A549 (cell line): ENCODE measurements at regions not wholly inside any gene's neighbourhood (a gene's known extent, or its start where the extent isn't known, plus 50 kb on each side); places are given as distances from the start of the nearest gene placed in this dataset.

Experiments
- ATAC-seq, 2 experiments: fragments of 200-7000 bp in 1 of 2; fragments of >200 bp in 1 of 2; cut with Nextera tagmentation in 1 of 2; cut with Tn5 transposase in 1 of 2; 3 replicates each; pipeline versions ENCODE4 v1.8.0 to v1.9.1; 2018 to 2020; ENCODE audit warnings: mild to moderate bottlenecking in 1 of 2, moderate library complexity in 1 of 2
- CTCF ChIA-PET: fragments of 300-600 bp; sonication (Branson Sonifier 250); formaldehyde crosslinking; extraction: SDS; loops from one replicate; lab custom pipeline; 2021; ENCODE audit warnings: antibody characterized with exemption, inconsistent platforms; lab: Yijun Ruan, JAX
- POLR2A ChIA-PET: fragments of 350-600 bp; formaldehyde crosslinking; extraction: SDS; loops from one replicate; lab custom pipeline; 2021; ENCODE audit warnings: antibody characterized with exemption, inconsistent platforms; lab: Yijun Ruan, JAX
- DNase-seq, 2 experiments: peaks; one replicate each; pipeline versions ENCODE4 v3.0.0 to v3.0.0-alpha.2; 2011 to 2016; ENCODE audit warnings: low read depth in 1 of 2, low spot score in 1 of 2
- FAIRE-seq: peaks from 2 replicates; lab custom pipeline; 2011; peaks lifted over from hg19 to GRCh38; lab: Jason Lieb, UNC
- H3K27ac ChIP-seq, 2 experiments: fragments of >200 bp; sonication (Bioruptor Twin); formaldehyde crosslinking; 3 replicates each; pipeline ENCODE4 v1.5.1; 2016 to 2017
- H3K4me1 ChIP-seq: fragments of >200 bp; sonication (Bioruptor Twin); formaldehyde crosslinking; 3 replicates; pipeline ENCODE4 v1.6.1; 2016
- H3K4me2 ChIP-seq: fragments of >200 bp; sonication (Bioruptor Twin); formaldehyde crosslinking; 3 replicates; pipeline ENCODE4 v1.6.1; 2016
- H3K4me3 ChIP-seq: fragments of >200 bp; sonication (Bioruptor Twin); formaldehyde crosslinking; 3 replicates; pipeline ENCODE4 v1.5.1; 2016
- H3K9me3 ChIP-seq: fragments of >200 bp; sonication (Bioruptor Twin); formaldehyde crosslinking; 3 replicates; pipeline ENCODE4 v1.6.1; 2016
- BHLHE40 ChIP-seq: IDR thresholded peaks from 2 replicates; pipeline ENCODE4 v1.6.1; 2012; ENCODE audit warnings: low read depth, low read length, inconsistent platforms
- CBX8 ChIP-seq: fragments of 200-600 bp; sonication (generic); IDR thresholded peaks from 2 replicates; pipeline ENCODE4 v1.6.1; 2016
- CEBPB ChIP-seq, 2 experiments: fragments of >200 bp in 1 of 2; sonication (Bioruptor Twin) in 1 of 2; formaldehyde crosslinking in 1 of 2; IDR thresholded peaks; 2 replicates each; pipeline ENCODE4 v1.6.1; 2012 to 2016
- EHF ChIP-seq: fragments of 250-450 bp; sonication (Bioruptor Pico); IDR thresholded peaks from 2 replicates; pipeline ENCODE4 v1.5.0; 2020; ENCODE audit warnings: mild to moderate bottlenecking
- GATA3 ChIP-seq: IDR thresholded peaks from 2 replicates; pipeline ENCODE4 v1.6.1; 2012; ENCODE audit warnings: borderline replicate concordance
- JUNB ChIP-seq: fragments of >200 bp; sonication (Bioruptor Twin); formaldehyde crosslinking; IDR thresholded peaks from 2 replicates; pipeline ENCODE4 v1.6.1; 2016
- MAFK ChIP-seq: fragments of 450-650 bp; IDR thresholded peaks from 2 replicates; pipeline ENCODE4 v1.6.1; 2014; ENCODE audit not compliant: partially characterized antibody
- MAZ ChIP-seq: fragments of 150-350 bp; IDR thresholded peaks from 2 replicates; pipeline ENCODE4 v1.6.1; 2014; ENCODE audit warnings: antibody characterized with exemption, low read depth, low read length, borderline replicate concordance
- NPAS2 ChIP-seq: fragments of 250-450 bp; sonication (Bioruptor Pico); IDR thresholded peaks from 2 replicates; pipeline ENCODE4 v1.8.0; 2022; ENCODE audit warnings: mild to moderate bottlenecking, moderate library complexity, borderline replicate concordance
- NR3C1 ChIP-seq: fragments of >200 bp; sonication (Bioruptor Twin); formaldehyde crosslinking; IDR thresholded peaks from 3 replicates; pipeline ENCODE4 v1.6.1; 2017
- POLR2A ChIP-seq: IDR thresholded peaks from 2 replicates; pipeline ENCODE4 v1.6.1; 2012; ENCODE audit warnings: mild to moderate bottlenecking, low read length
- RARB ChIP-seq: fragments of 250-450 bp; sonication (Bioruptor Pico); IDR thresholded peaks from 2 replicates; pipeline ENCODE4 v1.8.0; 2021; ENCODE audit warnings: mild to moderate bottlenecking, moderate library complexity
- SMC3 ChIP-seq: fragments of >200 bp; sonication (Bioruptor Twin); formaldehyde crosslinking; IDR thresholded peaks from 3 replicates; pipeline ENCODE4 v1.6.1; 2018; ENCODE audit warnings: inconsistent platforms
- ZFP36 ChIP-seq: fragments of 450-650 bp; IDR thresholded peaks from 2 replicates; pipeline ENCODE4 v1.6.1; 2014; ENCODE audit warnings: borderline replicate concordance; ENCODE audit not compliant: partially characterized antibody
- ZSCAN20 ChIP-seq: fragments of 250-450 bp; sonication (Bioruptor Pico); IDR thresholded peaks from 2 replicates; pipeline ENCODE4 v1.8.0; 2022; ENCODE audit warnings: mild to moderate bottlenecking, moderate library complexity
- WGBS: methylation state at CpG from one replicate; pipeline ENCODE4 v1.1.6; 2017; ENCODE audit errors: missing lambda C conversion rate; 5-methylcytosine and 5-hydroxymethylcytosine counted together
- TF ChIP-seq, protein P1 (sequence below): IDR thresholded peaks from 2 replicates; pipeline ENCODE4 v1.6.1; 2012
- TF ChIP-seq, protein P2 (sequence below): IDR thresholded peaks from 2 replicates; pipeline ENCODE4 v1.6.1; 2012

DNA sequence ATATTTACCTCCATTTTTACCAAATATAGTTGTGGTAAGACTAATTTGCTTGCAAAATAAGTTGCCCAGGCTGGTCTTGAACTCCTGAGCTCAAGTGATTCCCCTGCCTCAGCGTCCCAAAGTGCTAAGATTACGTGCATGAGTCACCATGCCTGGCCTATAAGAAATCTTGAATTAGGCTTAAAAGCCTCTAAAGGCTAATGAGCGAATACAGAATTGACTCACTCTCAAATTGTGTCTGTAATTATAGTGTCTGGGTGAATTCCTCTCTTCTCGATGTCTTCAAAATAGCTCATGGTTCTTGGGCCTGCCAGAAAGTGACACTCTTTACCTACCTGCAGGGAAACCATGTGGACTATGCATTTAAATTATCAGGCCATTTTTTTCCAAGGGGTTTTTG lies 403.5 kb downstream of the SLC16A7 start:
- TF ChIP-seq ZFP36 = no peak
- TF ChIP-seq SMC3 = no peak
- TF ChIP-seq CBX8 = no peak
- no peak for TF ChIP-seq RARB (CRISPR knock-in tag)
- no peak for TF ChIP-seq CEBPB (IDR thresholded peaks at IDR 0.05)
- FAIRE-seq = no peak
- Histone ChIP-seq H3K4me3 (no peak overlapping the region), H3K9me3 (no peaks in the 10 kb centered on the region), H3K27ac (no peak overlapping the region), H3K4me1 (no peaks in the 10 kb centered on the region), H3K4me2 (no peak overlapping the region)
- POLR2A ChIA-PET = no interaction called here
- DNase-seq = no peak
- 23% methylated on average over 4 of the region's 4 CpGs for WGBS
- no peak for ATAC-seq
- CTCF ChIA-PET = no interaction called here

DNA sequence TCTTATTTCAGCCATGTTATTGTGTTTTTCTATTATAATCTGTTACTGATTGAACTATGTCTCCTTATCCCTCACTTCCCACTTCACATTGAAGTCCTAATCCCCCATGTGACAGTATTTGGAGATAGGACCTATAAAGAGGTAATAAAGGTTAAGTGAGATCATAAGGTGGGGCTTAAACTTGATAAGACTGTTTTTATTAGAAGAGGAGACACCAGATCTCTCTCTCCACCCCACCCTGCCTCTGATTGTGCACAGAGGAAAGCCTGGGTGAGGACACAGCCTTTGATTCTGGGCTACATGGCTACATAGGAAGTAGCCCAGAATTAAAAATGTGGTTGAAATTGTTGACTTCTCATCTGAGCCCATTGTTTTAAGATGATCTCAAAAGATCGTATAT lies 414.7 kb downstream of the SLC16A7 start:
- ChIA-PET CTCF (no interaction called here), POLR2A (no interaction called here)
- H3K4me3 ChIP-seq = no peak overlapping the region
- DNase-seq (no peak), FAIRE-seq (no peak), ATAC-seq (no peak)
- 8% methylated on average over 1 of the region's 1 CpG for WGBS
- TF ChIP-seq NR3C1 = no peak
- no peak overlapping the region for H3K27ac ChIP-seq
- H3K4me1 ChIP-seq = no peaks in the 10 kb centered on the region
- H3K9me3 ChIP-seq = no peaks in the 10 kb centered on the region
- no peak overlapping the region for H3K4me2 ChIP-seq

DNA sequence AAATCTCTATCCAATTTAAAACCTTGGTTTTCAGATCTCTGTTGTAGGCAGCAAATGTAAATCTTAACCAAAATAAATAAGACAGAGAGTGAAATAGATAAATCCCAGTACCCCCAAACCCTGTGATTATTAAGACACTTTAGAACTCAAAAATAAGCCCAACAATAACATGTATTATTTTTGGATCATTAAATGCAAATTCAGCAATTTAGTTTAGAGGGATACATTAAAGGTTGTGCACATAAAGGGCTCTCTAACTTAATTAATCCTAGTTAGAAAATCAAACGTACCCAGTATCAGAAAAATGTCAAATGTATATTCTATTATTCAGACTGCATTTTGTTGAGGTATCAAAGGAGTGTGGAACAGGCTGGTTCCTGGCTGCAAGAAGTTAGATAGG lies 416.8 kb downstream of the SLC16A7 start:
- ChIA-PET POLR2A (no interaction called here), CTCF (no interaction called here)
- Histone ChIP-seq H3K4me1 (no peaks in the 10 kb centered on the region), H3K27ac (no peak overlapping the region), H3K4me2 (no peak overlapping the region), H3K4me3 (no peak overlapping the region), H3K9me3 (no peaks in the 10 kb centered on the region)
- DNase-seq = no peak
- FAIRE-seq = no peak
- ATAC-seq = no peak
- TF ChIP-seq MAFK = peak; percentile 88
- no peak for TF ChIP-seq POLR2A
- TF ChIP-seq BHLHE40 = no peak
- TF ChIP-seq, protein P1, sequence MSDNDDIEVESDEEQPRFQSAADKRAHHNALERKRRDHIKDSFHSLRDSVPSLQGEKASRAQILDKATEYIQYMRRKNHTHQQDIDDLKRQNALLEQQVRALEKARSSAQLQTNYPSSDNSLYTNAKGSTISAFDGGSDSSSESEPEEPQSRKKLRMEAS = no peak
- 0% methylated on average over 1 of the region's 1 CpG for WGBS

DNA sequence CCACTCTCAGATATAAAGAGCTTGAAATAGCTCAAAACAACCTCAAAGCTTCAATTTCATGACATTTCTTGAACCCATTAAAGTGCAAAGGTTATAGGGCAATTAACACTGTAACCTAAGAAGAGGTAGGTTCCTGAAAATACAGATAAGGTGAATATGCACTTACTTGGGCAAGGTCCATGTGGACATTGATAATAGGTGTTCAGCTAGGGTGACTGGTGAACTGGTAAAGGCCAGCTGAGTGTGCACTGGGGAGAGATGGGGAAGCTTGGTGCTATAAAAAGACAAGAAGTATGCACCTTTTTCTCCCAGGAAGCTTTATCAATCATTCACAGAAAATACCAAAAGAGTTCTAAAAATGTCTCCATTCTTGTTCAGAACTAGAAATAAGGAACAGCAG lies 418.6 kb downstream of the SLC16A7 start:
- ChIA-PET CTCF (no interaction called here), POLR2A (no interaction called here)
- Histone ChIP-seq H3K4me3 (no peak overlapping the region), H3K27ac (no peak overlapping the region), H3K4me1 (no peaks in the 10 kb centered on the region), H3K4me2 (no peak overlapping the region), H3K9me3 (no peaks in the 10 kb centered on the region)
- TF ChIP-seq ZSCAN20 (no peak), JUNB (no peak)
- DNase-seq (no peak), FAIRE-seq (no peak), ATAC-seq (no peak)

DNA sequence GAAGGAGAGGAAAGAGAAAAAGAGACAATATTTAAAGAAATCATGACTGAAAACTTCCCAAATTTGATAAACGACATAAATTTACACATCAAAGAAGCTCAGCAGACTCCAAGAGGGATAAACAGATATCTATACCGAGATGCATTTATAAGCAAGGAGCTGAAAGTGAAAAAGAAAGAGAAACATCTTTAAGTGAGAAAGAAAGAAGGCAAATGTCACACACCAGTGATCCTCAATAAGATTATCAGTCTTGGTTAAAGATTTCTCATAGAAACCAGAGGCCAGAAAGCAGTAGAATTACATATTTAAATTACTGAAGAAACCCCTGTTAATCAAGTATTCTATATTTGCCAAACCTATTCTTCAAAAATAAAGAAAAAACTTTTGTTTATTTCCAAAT lies 424.2 kb downstream of the SLC16A7 start:
- ChIA-PET POLR2A (no interaction called here), CTCF (no interaction called here)
- 4% methylated on average over 2 of the region's 2 CpGs for WGBS
- no peaks in the 10 kb centered on the region for H3K4me1 ChIP-seq
- H3K4me3 ChIP-seq = no peak overlapping the region
- FAIRE-seq (no peak), ATAC-seq (no peak), DNase-seq (no peak)
- no peaks in the 10 kb centered on the region for H3K9me3 ChIP-seq
- no peak overlapping the region for H3K4me2 ChIP-seq
- H3K27ac ChIP-seq = no peak overlapping the region
- TF ChIP-seq SMC3 = no peak

DNA sequence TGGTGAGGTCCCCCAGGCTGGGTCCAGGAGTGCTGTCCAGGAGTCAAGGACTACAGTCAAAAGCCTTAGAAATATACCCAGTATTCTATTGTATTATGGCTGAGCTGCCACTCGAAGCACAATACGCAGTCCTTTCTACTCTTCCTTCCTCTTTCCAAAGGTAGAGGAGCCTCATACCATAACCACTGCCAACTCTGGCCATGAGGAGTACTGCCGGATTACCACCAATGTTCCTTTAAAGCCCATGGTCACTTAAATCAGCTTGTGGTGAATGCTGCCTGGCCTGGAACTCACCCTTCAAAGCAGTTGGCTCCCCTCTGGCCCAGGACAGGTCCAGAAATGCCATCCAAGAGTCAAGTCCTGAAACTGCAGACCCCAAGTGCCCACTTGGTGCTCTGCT lies 425.4 kb downstream of the SLC16A7 start:
- H3K27ac ChIP-seq = no peak overlapping the region
- no peak for DNase-seq
- no peak for ATAC-seq
- H3K4me2 ChIP-seq = no peak overlapping the region
- H3K4me3 ChIP-seq = no peak overlapping the region
- H3K9me3 ChIP-seq = no peaks in the 10 kb centered on the region
- POLR2A ChIA-PET = no interaction called here
- TF ChIP-seq JUNB (no peak), MAZ (no peak), POLR2A (no peak), NPAS2 (CRISPR knock-in tag) (no peak), EHF (CRISPR knock-in tag) (no peak), GATA3 (no peak)
- TF ChIP-seq, protein P2, sequence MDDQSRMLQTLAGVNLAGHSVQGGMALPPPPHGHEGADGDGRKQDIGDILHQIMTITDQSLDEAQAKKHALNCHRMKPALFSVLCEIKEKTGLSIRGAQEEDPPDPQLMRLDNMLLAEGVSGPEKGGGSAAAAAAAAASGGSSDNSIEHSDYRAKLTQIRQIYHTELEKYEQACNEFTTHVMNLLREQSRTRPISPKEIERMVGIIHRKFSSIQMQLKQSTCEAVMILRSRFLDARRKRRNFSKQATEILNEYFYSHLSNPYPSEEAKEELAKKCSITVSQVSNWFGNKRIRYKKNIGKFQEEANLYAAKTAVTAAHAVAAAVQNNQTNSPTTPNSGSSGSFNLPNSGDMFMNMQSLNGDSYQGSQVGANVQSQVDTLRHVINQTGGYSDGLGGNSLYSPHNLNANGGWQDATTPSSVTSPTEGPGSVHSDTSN = no peak
- TF ChIP-seq, protein P1 = no peak
- TF ChIP-seq, all 56 proteins: peak for 0
- CTCF ChIA-PET = no interaction called here
- 58% methylated on average over 3 of the region's 3 CpGs for WGBS
- no peaks in the 10 kb centered on the region for H3K4me1 ChIP-seq
- FAIRE-seq = no peak
